Activated T-cell treated with anti-CD3 and anti-CD28 coated beads, Interleukin-2, amount 50 U/mL, for 4 hours (primary cell): ENCODE measurements at regions not wholly inside any gene's neighbourhood (a gene's known extent, or its start where the extent isn't known, plus 50 kb on each side); places are given as distances from the start of the nearest gene placed in this dataset.
"Not testable (repeated sequence)": the region's sequence is repeated elsewhere in the genome, so short reads cannot be mapped to it uniquely, and the experiment has no call there.

Source experiments
- ATAC-seq, 2 donors: fragments of 200-7000 bp; cut with Tn5 transposase; one replicate each; pipeline ENCODE4 v1.10.0; 2021
- DNase-seq: peaks from one replicate; pipeline ENCODE4 v3.0.0-alpha.2; 2020
- H3K27me3 Mint-ChIP-seq: one replicate; pipeline ENCODE4 v1.8.0; 2021; ENCODE audit warnings: low read depth, mixed read lengths
- H3K36me3 Mint-ChIP-seq: one replicate; pipeline ENCODE4 v1.8.0; 2022; ENCODE audit warnings: mixed read lengths; ENCODE audit not compliant: insufficient read depth
- H3K4me1 Mint-ChIP-seq: one replicate; pipeline ENCODE4 v1.8.0; 2021; ENCODE audit warnings: low read depth, mixed read lengths
- H3K4me3 Mint-ChIP-seq: one replicate; pipeline ENCODE4 v1.8.0; 2021; ENCODE audit warnings: mild to moderate bottlenecking, moderate library complexity, mixed read lengths
- H3K9me3 Mint-ChIP-seq: one replicate; pipeline ENCODE4 v1.8.0; 2021; ENCODE audit warnings: mixed read lengths

DNA sequence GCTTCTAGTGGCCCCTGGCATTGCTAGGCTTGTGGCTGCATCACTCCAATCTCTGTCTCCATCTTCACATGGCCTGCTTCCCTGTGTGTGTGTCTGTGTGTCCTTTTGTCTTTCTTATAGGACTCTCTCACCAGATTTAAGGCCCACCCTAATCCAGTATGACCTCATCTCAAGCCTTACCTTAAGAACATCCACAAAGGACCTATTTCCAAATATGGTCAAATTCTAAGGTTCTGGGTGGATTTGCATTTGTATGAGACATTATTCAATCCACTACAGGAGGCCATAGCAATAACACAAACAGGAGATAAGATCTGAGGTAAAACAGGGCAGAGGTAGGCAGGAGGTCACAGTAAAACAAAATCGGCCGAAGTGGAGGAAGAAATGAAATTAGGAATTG lies 375.9 kb downstream of the BTG1 start:
- Mint-ChIP-seq H3K4me1 (peaks cover 6% of the 10 kb centered on the region), H3K4me3 (no peak overlapping the region), H3K27me3 (no peaks in the 10 kb centered on the region), H3K9me3 (no peaks in the 10 kb centered on the region), H3K36me3 (no peaks in the 10 kb centered on the region)
- no peak for ATAC-seq
- no peak for DNase-seq

GRCh38 chr12:91767237-91767636 lies 378.4 kb downstream of the BTG1 start:
- no peaks in the 10 kb centered on the region for H3K9me3 Mint-ChIP-seq
- ATAC-seq (no peak), DNase-seq (no peak)
- no peak overlapping the region for H3K4me3 Mint-ChIP-seq
- H3K4me1 Mint-ChIP-seq: no peaks in the 10 kb centered on the region
- no peaks in the 10 kb centered on the region for H3K27me3 Mint-ChIP-seq
- no peaks in the 10 kb centered on the region for H3K36me3 Mint-ChIP-seq

GRCh38 chr12:91766454-91766853 lies 379.2 kb downstream of the BTG1 start:
- Mint-ChIP-seq H3K9me3 (peaks cover 3% of the 10 kb centered on the region), H3K4me3 (no peak overlapping the region), H3K27me3 (no peaks in the 10 kb centered on the region), H3K4me1 (no peaks in the 10 kb centered on the region), H3K36me3 (no peaks in the 10 kb centered on the region)
- DNase-seq (no peak), ATAC-seq (no peak)

- Mint-ChIP-seq H3K27me3 (peaks cover 4% of the 10 kb centered on the region), H3K4me3 (no peak overlapping the region), H3K4me1 (no peaks in the 10 kb centered on the region), H3K9me3 (peaks cover 23% of the 10 kb centered on the region), H3K36me3 (no peaks in the 10 kb centered on the region)
- DNase-seq (no peak), ATAC-seq (no peak)
Measured at GRCh38 chr12:91763654-91764370, 381.8 kb downstream of the BTG1 start.

- no peak overlapping the region for H3K4me3 Mint-ChIP-seq
- H3K9me3 Mint-ChIP-seq: peaks cover 3% of the 10 kb centered on the region
- H3K36me3 Mint-ChIP-seq: no peaks in the 10 kb centered on the region
- H3K27me3 Mint-ChIP-seq: no peaks in the 10 kb centered on the region
- ATAC-seq: no peak
- no peak for DNase-seq
- H3K4me1 Mint-ChIP-seq: no peaks in the 10 kb centered on the region
Measured at GRCh38 chr12:91753649-91754048, 392.0 kb downstream of the BTG1 start.

DNA sequence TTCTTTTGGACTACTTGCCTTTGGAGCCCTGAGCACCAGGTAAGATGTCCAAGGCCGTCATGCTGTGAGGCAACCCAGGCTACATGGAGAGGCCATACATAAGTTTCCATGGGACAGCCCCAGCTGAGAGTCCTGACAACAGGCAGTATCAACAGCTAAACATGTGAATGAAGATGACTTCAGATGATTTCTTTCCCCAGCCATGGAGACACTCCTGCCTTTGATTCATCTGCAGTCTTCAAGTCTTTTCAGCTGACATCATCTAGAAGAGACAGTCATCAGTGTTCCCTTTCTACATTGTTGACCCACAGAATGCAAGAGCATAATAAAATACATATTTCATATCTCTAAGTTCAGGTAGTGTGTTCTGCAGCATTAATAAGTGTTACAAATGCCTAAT lies 398.7 kb downstream of the BTG1 start:
- no peak overlapping the region for H3K4me3 Mint-ChIP-seq

GRCh38 chr12:91744597-91744996 lies 401.0 kb downstream of the BTG1 start:
- Mint-ChIP-seq H3K27me3 (no peaks in the 10 kb centered on the region), H3K9me3 (peaks cover 9% of the 10 kb centered on the region), H3K4me1 (no peaks in the 10 kb centered on the region), H3K36me3 (no peaks in the 10 kb centered on the region), H3K4me3 (no peak overlapping the region)
- ATAC-seq (no peak), DNase-seq (no peak)

More for the DNA sequence above, 398.7 kb downstream of the BTG1 start:
- no peak for DNase-seq
- H3K4me1 Mint-ChIP-seq: no peaks in the 10 kb centered on the region
- no peaks in the 10 kb centered on the region for H3K9me3 Mint-ChIP-seq
- no peaks in the 10 kb centered on the region for H3K27me3 Mint-ChIP-seq
- no peak for ATAC-seq
- no peaks in the 10 kb centered on the region for H3K36me3 Mint-ChIP-seq

DNA sequence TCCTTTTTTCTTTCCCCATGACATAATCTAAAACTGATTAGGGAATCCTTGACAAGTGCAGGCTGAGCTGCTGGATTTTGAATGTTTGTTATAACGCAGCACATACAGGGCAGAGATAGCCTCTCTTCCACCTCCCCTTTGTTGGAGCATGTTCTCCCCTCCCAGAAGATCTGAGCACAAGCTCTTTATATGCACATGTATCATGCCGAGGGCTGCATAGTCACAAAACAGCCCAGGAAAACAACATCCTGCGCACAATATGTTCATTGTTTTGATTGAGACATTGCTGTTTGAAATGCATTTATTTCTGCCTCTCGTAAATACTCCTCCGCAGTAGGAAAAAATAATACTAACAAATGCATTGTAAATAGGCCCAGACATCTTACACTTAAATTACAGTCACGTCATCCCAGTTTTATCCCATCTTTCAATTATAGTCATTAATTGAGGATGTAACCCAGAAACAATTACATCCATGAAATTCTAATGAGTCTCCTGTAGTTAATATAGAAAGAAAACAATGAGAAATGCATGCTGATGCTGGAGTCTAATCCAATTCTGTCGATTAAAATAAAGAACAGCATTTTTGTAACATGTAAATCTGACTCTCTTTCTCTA lies 401.8 kb downstream of the BTG1 start:
- peaks cover 9% of the 10 kb centered on the region for H3K9me3 Mint-ChIP-seq
- DNase-seq (no peak), ATAC-seq (no peak)
- no peaks in the 10 kb centered on the region for H3K36me3 Mint-ChIP-seq
- no peaks in the 10 kb centered on the region for H3K27me3 Mint-ChIP-seq
- no peak overlapping the region for H3K4me3 Mint-ChIP-seq
- no peaks in the 10 kb centered on the region for H3K4me1 Mint-ChIP-seq

DNA sequence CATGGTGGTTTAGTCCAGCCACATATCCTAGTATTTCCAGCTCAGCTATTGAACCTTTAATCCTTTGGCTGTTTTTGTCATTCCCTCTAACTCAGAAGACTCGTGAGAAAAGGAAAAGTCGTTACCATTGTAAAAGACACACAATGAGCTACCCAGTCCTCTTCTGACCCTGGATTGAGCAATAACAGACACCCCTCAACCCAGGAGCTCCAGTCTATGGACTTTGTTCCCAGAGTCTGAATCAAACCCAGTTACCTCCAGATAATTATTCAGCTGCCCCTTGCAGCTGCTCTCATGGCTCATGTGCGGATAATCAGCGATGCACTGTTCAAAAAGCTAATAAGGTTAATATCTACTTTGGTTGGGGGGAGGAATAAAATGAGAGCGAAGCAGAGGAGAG lies 402.4 kb downstream of the BTG1 start:
- no peak for DNase-seq
- Mint-ChIP-seq H3K9me3 (peaks cover 9% of the 10 kb centered on the region), H3K36me3 (no peaks in the 10 kb centered on the region), H3K4me1 (no peaks in the 10 kb centered on the region), H3K4me3 (no peak overlapping the region), H3K27me3 (no peaks in the 10 kb centered on the region)
- no peak for ATAC-seq

GRCh38 chr12:91741932-91742331 lies 403.7 kb downstream of the BTG1 start:
- Mint-ChIP-seq H3K4me1 (no peaks in the 10 kb centered on the region), H3K9me3 (peaks cover 9% of the 10 kb centered on the region), H3K4me3 (no peak overlapping the region), H3K36me3 (no peaks in the 10 kb centered on the region), H3K27me3 (no peaks in the 10 kb centered on the region)
- ATAC-seq (no peak), DNase-seq (no peak)

DNA sequence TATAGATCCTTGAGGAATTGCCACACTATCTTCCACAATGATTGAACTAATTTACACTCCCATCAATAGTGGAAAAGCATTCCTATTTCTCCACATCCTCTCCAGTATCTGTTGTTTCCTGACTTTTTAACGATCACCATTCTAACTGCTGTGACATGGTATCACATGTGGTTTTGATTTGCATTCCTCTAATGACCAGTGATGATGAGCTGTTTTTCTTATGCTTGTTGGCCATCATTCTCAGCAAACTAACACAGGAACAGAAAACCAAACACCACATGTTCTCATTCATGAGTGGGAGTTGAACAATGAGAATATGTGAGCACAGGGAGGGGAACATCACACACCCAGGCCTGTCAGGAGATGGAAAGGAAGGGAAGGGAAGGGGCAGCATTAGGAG lies 411.8 kb downstream of the BTG1 start:
- ATAC-seq, DNase-seq, H3K27me3 Mint-ChIP-seq, H3K9me3 Mint-ChIP-seq, H3K4me1 Mint-ChIP-seq, H3K4me3 Mint-ChIP-seq, H3K36me3 Mint-ChIP-seq: not testable (repeated sequence)

GRCh38 chr12:91732086-91732485 lies 413.6 kb downstream of the BTG1 start:
- no peaks in the 10 kb centered on the region for H3K4me1 Mint-ChIP-seq
- H3K36me3 Mint-ChIP-seq: no peaks in the 10 kb centered on the region
- DNase-seq (no peak), ATAC-seq (no peak)
- H3K27me3 Mint-ChIP-seq: no peaks in the 10 kb centered on the region
- H3K4me3 Mint-ChIP-seq: no peak overlapping the region
- H3K9me3 Mint-ChIP-seq: no peaks in the 10 kb centered on the region

DNA sequence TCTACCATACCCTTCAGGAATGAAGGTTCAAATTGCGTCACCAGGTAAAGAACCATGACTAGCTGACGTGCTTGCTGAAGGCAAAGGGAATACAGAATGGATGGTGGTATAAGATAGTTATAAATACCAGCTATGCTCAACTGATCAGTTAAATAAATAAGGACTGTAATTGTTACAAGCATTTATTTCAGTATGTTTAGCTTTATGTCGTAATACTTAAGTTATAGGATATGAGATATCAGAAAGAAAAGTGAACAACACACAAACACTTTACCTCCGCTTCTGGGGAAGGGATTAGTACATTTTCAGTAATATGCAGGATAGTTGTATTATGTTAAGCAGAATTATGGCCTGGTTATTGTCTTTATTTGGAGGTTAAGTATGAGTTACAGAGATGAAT lies 416.1 kb downstream of the BTG1 start:
- Mint-ChIP-seq H3K4me3 (no peak overlapping the region), H3K36me3 (no peaks in the 10 kb centered on the region), H3K9me3 (no peaks in the 10 kb centered on the region), H3K4me1 (no peaks in the 10 kb centered on the region), H3K27me3 (no peaks in the 10 kb centered on the region)
- DNase-seq (no peak), ATAC-seq (no peak)

DNA sequence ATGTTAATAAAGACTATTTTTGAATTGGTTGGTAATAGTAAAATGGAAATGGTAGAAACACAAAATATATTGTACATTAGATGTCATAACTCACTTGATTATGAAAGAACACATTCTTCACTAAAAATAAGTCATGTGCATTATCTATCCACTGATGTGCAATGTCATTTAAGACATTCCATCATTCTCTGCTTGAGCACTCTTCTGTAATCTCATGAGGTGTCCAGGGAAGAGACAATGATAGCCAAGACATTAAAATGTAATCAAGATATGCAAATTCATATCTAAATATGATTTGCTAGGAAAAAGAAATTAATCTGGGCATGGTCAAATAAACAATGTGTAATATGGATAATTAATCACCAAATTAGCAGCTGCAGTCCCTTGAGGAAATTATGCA lies 422.5 kb downstream of the BTG1 start:
- peaks cover 3% of the 10 kb centered on the region for H3K9me3 Mint-ChIP-seq
- no peaks in the 10 kb centered on the region for H3K36me3 Mint-ChIP-seq
- H3K4me3 Mint-ChIP-seq: no peak overlapping the region
- H3K27me3 Mint-ChIP-seq: no peaks in the 10 kb centered on the region
- ATAC-seq (no peak), DNase-seq (no peak)
- H3K4me1 Mint-ChIP-seq: peaks cover 7% of the 10 kb centered on the region

- H3K9me3 Mint-ChIP-seq: peaks cover 3% of the 10 kb centered on the region
- no peak overlapping the region for H3K4me3 Mint-ChIP-seq
- H3K4me1 Mint-ChIP-seq: peaks cover 7% of the 10 kb centered on the region
- H3K36me3 Mint-ChIP-seq: no peaks in the 10 kb centered on the region
- DNase-seq: peak; percentile 5
- no peaks in the 10 kb centered on the region for H3K27me3 Mint-ChIP-seq
- peak; percentile 94 to 98 for ATAC-seq
Measured at GRCh38 chr12:91722072-91722471, 423.6 kb downstream of the BTG1 start.
